ENCODE measurements at regions not wholly inside any gene's neighbourhood (a gene's known extent, or its start where the extent isn't known, plus 50 kb on each side); places are given as distances from the start of the nearest gene placed in this dataset.

- TF ChIP-seq CTCF (IDR thresholded peaks at IDR 0.05) (no peak), POLR2A (IDR thresholded peaks at IDR 0.05) (no peak)
Measured at GRCh38 chr18:41162781-41163180, 792.3 kb upstream of the PIK3C3 start.

Data from Peyer's patch (tissue), 4 donors.